Fibroblast of lung (primary cell): ENCODE measurements at regions not wholly inside any gene's neighbourhood (a gene's known extent, or its start where the extent isn't known, plus 50 kb on each side); places are given as distances from the start of the nearest gene placed in this dataset.

ENCODE experiments used
- EZH2 ChIP-seq: IDR thresholded peaks from 2 replicates; pipeline ENCODE4 v1.5.1; 2012; ENCODE audit warnings: low read length, control low read depth, mild to moderate bottlenecking; ENCODE audit errors: missing control alignments
- TF ChIP-seq, protein P1 (sequence below), 2 donors: IDR thresholded peaks in 1 of 2; conservative IDR thresholded peaks in 1 of 2; 1 replicate in 1 of 2; 2 replicates in 1 of 2; pipeline ENCODE4 v1.5.1; 2011 to 2012; ENCODE audit warnings: low read length in 2 of 2, control low read depth in 1 of 2, inconsistent platforms in 1 of 2, low read depth in 1 of 2, mild to moderate bottlenecking in 1 of 2

DNA sequence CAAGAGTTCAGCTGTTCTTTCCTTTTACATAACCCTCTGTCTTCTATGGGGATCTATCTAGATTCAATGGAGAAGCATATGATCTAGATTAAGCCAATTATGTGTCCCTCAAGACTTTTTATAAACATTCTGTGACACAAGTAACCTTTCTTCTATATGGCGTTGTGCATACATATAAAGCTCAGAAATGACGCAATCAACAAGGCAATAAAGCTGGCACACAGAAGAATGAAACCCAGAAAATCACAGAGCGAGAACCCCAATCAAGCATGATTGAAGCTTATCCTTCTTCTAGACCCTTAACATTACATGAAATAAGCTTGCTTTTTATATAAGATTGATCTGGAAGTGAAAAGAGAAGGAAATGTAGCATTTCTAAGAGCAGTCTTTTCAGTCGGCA, 178.9 kb downstream of the DMRTA1 start:
- TF ChIP-seq, protein P1, sequence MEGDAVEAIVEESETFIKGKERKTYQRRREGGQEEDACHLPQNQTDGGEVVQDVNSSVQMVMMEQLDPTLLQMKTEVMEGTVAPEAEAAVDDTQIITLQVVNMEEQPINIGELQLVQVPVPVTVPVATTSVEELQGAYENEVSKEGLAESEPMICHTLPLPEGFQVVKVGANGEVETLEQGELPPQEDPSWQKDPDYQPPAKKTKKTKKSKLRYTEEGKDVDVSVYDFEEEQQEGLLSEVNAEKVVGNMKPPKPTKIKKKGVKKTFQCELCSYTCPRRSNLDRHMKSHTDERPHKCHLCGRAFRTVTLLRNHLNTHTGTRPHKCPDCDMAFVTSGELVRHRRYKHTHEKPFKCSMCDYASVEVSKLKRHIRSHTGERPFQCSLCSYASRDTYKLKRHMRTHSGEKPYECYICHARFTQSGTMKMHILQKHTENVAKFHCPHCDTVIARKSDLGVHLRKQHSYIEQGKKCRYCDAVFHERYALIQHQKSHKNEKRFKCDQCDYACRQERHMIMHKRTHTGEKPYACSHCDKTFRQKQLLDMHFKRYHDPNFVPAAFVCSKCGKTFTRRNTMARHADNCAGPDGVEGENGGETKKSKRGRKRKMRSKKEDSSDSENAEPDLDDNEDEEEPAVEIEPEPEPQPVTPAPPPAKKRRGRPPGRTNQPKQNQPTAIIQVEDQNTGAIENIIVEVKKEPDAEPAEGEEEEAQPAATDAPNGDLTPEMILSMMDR (conservative IDR thresholded peaks at IDR 0.05 in 1 of 2, IDR thresholded peaks at IDR 0.05 in 1 of 2; ENCODE audit: low read depth in 1 of 2, low read length in 2 of 2): no peak
- no peak for TF ChIP-seq EZH2
